ENCODE measurements at regions not wholly inside any gene's neighbourhood (a gene's known extent, or its start where the extent isn't known, plus 50 kb on each side); places are given as distances from the start of the nearest gene placed in this dataset.

DNA sequence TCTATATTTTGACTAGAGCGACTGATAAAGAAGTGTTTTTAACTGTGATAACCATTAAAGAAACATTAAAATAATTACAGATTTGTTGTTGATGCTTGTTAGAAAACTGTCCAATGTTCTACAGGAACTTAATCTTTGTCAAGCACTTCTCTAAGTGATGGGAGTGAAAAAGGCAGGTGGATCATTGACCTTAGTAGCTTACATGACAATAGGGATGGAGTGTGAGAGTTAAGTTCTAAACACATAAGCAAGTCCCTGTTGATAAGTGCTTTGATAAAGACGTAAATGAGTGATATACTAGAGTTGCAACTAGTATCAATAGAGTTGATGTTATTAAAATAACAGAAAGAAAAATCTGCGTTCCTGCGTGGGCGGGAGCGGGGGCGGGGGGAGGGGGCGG lies 931.5 kb upstream of the EPHA7 start:
- DNase-seq = no peak
- H3K36me3 Mint-ChIP-seq (ENCODE audit: low read depth) = no peaks in the 10 kb centered on the region
- ChIA-PET CTCF (no interaction called here), POLR2A (no interaction called here)
- ATAC-seq = no peak
- no peaks in the 10 kb centered on the region for H3K4me1 Mint-ChIP-seq (ENCODE audit: low read depth)
- H3K4me3 Mint-ChIP-seq = no peak overlapping the region
- H3K27ac Mint-ChIP-seq = no peak overlapping the region
- H3K27me3 Mint-ChIP-seq (ENCODE audit: low read depth) = no peaks in the 10 kb centered on the region
- H3K9me3 Mint-ChIP-seq (ENCODE audit: insufficient read depth) = no peaks in the 10 kb centered on the region

DNA sequence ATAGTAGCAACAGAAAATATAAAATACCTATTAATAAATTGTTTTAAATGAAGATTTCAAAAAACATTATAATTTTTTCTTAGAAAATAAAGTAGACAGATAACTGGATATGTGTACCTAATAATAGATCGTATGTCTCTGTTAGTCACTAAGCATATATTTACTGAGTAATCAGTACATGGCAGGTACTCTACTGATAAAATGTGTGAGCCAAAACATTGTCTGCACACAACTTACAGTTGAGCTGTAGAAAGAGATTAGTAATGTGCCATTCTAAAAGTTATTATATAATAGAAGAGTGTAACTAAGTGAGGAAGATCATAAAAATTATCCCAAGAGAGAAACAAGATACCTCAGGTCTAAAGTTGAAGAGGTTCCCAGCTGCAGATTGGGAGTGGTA lies 929.9 kb upstream of the EPHA7 start:
- ChIA-PET POLR2A (no interaction called here), CTCF (no interaction called here)
- no peaks in the 10 kb centered on the region for H3K27me3 Mint-ChIP-seq (ENCODE audit: low read depth)
- ATAC-seq = no peak
- no peak overlapping the region for H3K27ac Mint-ChIP-seq
- no peaks in the 10 kb centered on the region for H3K9me3 Mint-ChIP-seq (ENCODE audit: insufficient read depth)
- no peaks in the 10 kb centered on the region for H3K36me3 Mint-ChIP-seq (ENCODE audit: low read depth)
- DNase-seq = no peak
- no peak overlapping the region for H3K4me3 Mint-ChIP-seq
- H3K4me1 Mint-ChIP-seq (ENCODE audit: low read depth) = no peaks in the 10 kb centered on the region

DNA sequence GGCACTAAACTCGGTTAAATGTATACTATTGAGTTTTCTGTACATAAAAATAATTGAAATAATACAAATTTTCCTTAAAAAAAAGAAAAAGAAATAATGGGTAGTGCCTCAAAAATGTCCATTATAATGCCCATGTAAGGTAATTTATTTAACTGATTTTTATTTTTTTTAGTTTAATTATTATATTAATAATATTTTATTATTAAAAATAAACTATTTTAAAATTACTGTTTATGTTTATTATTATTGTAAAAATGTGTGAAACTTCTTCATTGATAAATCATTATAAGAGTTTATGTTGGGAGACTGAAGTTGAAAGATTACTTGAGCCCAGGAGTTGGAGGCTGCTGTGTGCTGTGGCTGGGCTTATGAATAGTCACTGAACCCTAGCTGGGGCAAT lies 925.5 kb upstream of the EPHA7 start:
- no peak for DNase-seq
- no peak for ATAC-seq
- H3K9me3 Mint-ChIP-seq (ENCODE audit: insufficient read depth) = no peaks in the 10 kb centered on the region
- H3K36me3 Mint-ChIP-seq (ENCODE audit: low read depth) = no peaks in the 10 kb centered on the region
- H3K4me3 Mint-ChIP-seq = no peak overlapping the region
- H3K27me3 Mint-ChIP-seq (ENCODE audit: low read depth) = no peaks in the 10 kb centered on the region
- H3K27ac Mint-ChIP-seq = no peak overlapping the region
- ChIA-PET POLR2A (no interaction called here), CTCF (no interaction called here)
- H3K4me1 Mint-ChIP-seq (ENCODE audit: low read depth) = no peaks in the 10 kb centered on the region

DNA sequence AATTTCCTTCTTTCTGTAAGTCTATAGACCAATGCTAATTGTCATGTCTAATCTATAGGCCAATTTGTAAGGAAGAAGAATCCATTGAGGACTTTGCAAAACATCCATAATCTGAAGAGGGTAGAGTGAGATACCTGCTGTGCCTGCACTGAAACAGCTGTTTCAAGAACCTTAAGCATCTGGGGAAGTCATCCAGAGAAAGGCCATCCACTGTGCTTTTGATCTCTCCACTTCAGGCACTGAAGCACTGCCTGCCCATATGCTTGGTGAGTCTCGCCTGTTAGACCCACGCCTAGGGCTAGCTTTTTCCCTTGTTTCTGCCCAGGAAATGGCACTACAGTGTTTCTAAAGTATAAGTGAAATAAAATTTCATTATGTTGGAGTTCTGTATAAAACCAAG lies 921.8 kb upstream of the EPHA7 start:
- no peak for DNase-seq
- H3K4me3 Mint-ChIP-seq = no peak overlapping the region
- POLR2A ChIA-PET = no interaction called here
- ATAC-seq = no peak
- CTCF ChIA-PET = no interaction called here
- no peaks in the 10 kb centered on the region for H3K27me3 Mint-ChIP-seq (ENCODE audit: low read depth)
- no peaks in the 10 kb centered on the region for H3K4me1 Mint-ChIP-seq (ENCODE audit: low read depth)
- no peaks in the 10 kb centered on the region for H3K36me3 Mint-ChIP-seq (ENCODE audit: low read depth)
- H3K27ac Mint-ChIP-seq = no peak overlapping the region
- H3K9me3 Mint-ChIP-seq (ENCODE audit: insufficient read depth) = no peaks in the 10 kb centered on the region

DNA sequence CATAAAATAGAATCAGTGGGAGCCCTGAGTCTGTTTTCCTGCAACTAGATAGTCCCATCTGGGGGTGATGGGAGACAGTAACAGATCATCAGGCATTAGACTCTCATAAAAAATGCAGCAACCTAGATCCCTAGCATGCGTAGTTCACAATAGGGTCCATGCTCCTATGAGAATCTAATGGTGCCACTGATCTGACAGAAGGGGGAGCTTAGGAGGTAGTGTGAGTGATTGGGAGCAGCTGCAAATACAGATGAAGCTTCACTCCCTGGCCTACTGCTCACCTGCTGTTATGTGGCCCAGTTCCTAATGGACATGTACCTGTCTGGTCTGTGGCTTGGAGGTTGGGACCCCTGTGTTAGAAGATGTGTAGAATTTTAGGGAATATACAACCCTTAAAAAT lies 904.5 kb upstream of the EPHA7 start:
- Mint-ChIP-seq H3K36me3 (ENCODE audit: low read depth) (no peaks in the 10 kb centered on the region), H3K27ac (no peak overlapping the region), H3K4me3 (no peak overlapping the region), H3K4me1 (ENCODE audit: low read depth) (no peaks in the 10 kb centered on the region), H3K27me3 (ENCODE audit: low read depth) (no peaks in the 10 kb centered on the region), H3K9me3 (ENCODE audit: insufficient read depth) (peaks cover 4% of the 10 kb centered on the region)
- no peak for ATAC-seq
- POLR2A ChIA-PET = no interaction called here
- CTCF ChIA-PET = no interaction called here
- DNase-seq = no peak

DNA sequence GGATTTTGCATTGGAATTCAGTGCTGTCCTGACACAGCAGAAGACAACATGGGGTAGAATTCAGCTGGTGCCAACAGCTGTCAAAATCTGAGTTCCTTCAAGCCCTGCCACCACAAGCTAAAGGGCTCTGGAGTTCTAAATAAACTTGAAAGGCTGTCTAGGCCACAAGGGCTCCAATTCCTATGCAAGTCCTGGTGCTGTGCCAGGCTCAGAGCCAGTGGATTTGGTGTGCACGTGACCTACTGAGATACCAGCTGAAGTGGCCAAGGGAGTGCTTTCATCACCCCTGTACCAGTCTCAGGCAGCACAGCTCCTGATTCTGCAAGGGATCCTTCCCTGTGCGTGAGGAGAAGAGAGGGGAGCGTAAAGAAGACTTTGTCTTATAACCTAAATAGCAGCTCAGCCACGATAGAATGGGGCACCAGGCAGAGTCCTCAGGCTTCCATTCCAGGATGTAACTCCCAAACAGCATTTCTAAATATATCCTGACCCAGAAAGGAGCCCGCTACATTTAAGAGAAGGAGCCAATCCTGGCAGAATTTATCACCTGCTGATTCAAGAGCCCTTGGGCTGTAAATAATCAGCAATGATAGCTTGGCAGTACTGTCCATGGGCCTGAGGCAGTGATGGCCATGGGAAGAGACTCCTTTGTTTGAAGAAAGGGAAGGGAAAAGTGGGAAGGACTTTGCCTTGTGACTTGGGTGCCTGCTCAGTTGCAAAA lies 881.2 kb upstream of the EPHA7 start:
- ChIA-PET POLR2A (no interaction called here), CTCF (no interaction called here)
- Mint-ChIP-seq H3K27me3 (ENCODE audit: low read depth) (no peaks in the 10 kb centered on the region), H3K4me3 (no peak overlapping the region), H3K36me3 (ENCODE audit: low read depth) (no peaks in the 10 kb centered on the region), H3K27ac (no peak overlapping the region), H3K9me3 (ENCODE audit: insufficient read depth) (no peaks in the 10 kb centered on the region), H3K4me1 (ENCODE audit: low read depth) (no peaks in the 10 kb centered on the region)
- DNase-seq (no peak), ATAC-seq (no peak)

DNA sequence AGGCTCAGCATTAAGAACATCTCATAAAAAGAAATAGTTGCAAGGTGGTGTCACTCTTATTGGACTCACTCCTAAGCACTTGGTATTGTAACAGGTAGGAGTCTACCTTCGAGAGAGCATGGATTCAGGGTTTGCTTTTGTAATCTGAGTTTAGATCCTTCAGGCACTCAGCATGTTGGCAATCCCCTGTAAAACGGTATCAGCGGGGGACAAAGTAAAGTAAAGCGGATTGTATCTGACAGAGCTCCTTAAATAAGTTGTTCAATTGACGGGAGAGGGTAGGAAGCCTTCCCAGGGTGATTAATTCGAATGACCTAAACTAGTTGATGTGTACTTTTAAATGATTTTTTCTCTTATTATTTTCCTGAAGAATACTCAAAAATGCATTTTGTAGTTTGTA lies 869.8 kb upstream of the EPHA7 start:
- no peak overlapping the region for H3K27ac Mint-ChIP-seq
- no peaks in the 10 kb centered on the region for H3K36me3 Mint-ChIP-seq (ENCODE audit: low read depth)
- peaks cover 3% of the 10 kb centered on the region for H3K9me3 Mint-ChIP-seq (ENCODE audit: insufficient read depth)
- no peak overlapping the region for H3K4me3 Mint-ChIP-seq
- no peak for ATAC-seq
- H3K27me3 Mint-ChIP-seq (ENCODE audit: low read depth) = no peaks in the 10 kb centered on the region
- ChIA-PET POLR2A (no interaction called here), CTCF (no interaction called here)
- H3K4me1 Mint-ChIP-seq (ENCODE audit: low read depth) = no peaks in the 10 kb centered on the region
- DNase-seq = no peak

DNA sequence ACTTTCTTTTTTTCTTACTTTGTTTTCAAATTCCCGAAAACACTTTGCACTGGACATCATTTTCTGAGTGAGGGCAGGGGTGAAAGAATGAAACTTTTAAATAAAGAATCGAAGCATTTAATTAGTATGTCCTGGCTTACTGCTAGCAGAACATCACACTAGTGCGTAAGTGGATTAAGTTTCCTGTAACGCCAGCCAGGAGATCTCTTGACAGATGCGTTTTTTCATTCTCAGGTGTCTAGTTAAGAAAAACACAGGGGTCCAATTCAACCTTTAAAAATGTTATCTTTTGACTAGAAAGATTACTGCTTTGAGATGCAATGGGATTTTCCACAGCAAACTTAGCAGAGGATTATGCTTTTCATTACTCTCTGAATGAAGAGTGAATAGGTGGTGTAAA lies 858.8 kb upstream of the EPHA7 start:
- ATAC-seq = no peak
- Mint-ChIP-seq H3K36me3 (ENCODE audit: low read depth) (no peaks in the 10 kb centered on the region), H3K4me3 (no peak overlapping the region), H3K9me3 (ENCODE audit: insufficient read depth) (peaks cover 6% of the 10 kb centered on the region), H3K27ac (no peak overlapping the region), H3K27me3 (ENCODE audit: low read depth) (no peaks in the 10 kb centered on the region), H3K4me1 (ENCODE audit: low read depth) (no peaks in the 10 kb centered on the region)
- ChIA-PET CTCF (no interaction called here), POLR2A (no interaction called here)
- no peak for DNase-seq

DNA sequence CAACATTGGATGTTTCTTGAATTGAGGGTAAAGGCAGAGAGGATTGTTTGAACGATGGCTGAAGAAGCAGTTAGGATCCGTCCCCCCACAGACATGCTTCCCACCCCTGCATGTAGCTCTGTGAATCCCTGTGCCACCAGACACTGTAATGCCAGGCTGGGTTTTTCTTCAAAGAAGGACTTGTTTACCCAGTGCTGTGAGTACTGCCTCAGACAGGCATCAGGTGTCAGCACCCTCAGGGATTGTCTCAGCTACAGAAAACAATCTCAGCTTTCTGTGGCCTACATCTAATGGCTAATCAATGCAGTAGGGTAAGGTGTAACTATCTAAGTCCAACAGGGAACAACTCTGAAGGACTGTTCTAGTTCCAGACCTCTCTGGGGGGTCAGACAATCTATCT lies 853.0 kb upstream of the EPHA7 start:
- CTCF ChIA-PET = no interaction called here
- Mint-ChIP-seq H3K9me3 (ENCODE audit: insufficient read depth) (peaks cover 4% of the 10 kb centered on the region), H3K4me3 (no peak overlapping the region), H3K4me1 (ENCODE audit: low read depth) (no peaks in the 10 kb centered on the region), H3K27ac (no peak overlapping the region), H3K27me3 (ENCODE audit: low read depth) (no peaks in the 10 kb centered on the region), H3K36me3 (ENCODE audit: low read depth) (no peaks in the 10 kb centered on the region)
- DNase-seq (no peak), ATAC-seq (no peak)
- POLR2A ChIA-PET = no interaction called here

DNA sequence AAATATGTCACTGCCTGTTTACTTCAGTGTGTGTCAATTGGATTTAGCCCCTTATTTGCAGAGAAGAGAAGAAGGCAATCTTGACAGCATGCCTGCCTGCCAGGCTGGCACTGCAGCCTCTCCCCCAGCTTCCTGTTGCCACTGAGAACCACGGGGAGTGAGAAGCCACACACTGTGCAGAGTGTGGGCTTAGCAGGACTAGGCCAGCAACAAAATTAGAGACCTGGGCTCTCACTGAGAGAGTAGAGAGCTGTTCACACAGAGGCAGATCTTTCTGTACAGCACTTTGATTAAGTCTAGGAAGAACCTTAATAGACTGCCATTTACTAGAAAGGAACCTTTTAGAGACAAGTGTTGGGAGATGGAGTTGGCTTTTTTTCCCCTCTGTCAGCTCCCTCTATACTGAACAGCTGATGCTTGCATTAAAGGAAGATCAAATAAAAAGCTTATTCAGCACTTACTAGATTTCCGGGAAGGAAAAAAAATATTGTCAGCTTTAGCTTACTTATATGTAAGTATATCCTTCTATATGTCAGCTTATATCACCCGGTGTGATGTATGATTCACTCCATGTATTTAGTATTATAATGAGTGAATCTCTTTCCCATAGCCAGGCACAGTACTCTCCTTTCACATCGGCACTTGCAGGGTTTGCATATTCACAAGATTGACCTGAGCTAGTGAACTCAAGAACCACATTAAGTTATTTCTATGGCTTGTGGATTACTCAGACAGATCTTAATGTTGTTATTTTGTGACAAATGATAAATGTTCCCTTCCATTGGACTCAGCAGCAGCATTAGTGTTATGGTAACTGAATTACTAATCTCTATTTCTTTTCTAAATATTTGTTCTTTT lies 851.0 kb upstream of the EPHA7 start:
- H3K4me1 Mint-ChIP-seq (ENCODE audit: low read depth) = no peaks in the 10 kb centered on the region
- no peak for ATAC-seq
- no peak overlapping the region for H3K4me3 Mint-ChIP-seq
- H3K36me3 Mint-ChIP-seq (ENCODE audit: low read depth) = no peaks in the 10 kb centered on the region
- DNase-seq = no peak
- POLR2A ChIA-PET = no interaction called here
- no peaks in the 10 kb centered on the region for H3K27me3 Mint-ChIP-seq (ENCODE audit: low read depth)
- no peak overlapping the region for H3K27ac Mint-ChIP-seq
- peaks cover 4% of the 10 kb centered on the region for H3K9me3 Mint-ChIP-seq (ENCODE audit: insufficient read depth)
- CTCF ChIA-PET = no interaction called here

DNA sequence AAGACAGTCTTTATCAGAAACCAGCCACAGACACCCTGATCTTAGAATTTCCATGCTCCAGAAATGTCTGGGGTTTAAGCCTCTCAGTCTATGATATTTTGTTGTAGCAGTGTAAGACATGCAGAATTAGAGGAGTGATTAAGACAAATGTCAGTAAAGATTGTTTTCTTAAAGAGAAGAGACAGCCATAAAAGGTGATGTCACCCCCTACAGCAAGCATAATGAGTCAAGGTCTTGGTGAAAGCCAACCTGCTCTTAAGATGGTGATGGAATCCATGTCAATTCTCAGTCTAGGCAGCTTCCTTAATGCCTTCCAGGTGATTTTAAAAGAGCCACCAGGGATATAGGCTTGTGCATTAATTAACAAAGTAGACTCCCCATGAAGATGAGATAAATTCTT lies 849.9 kb upstream of the EPHA7 start:
- CTCF ChIA-PET = no interaction called here
- ATAC-seq = no peak
- Mint-ChIP-seq H3K27ac (no peak overlapping the region), H3K36me3 (ENCODE audit: low read depth) (no peaks in the 10 kb centered on the region), H3K9me3 (ENCODE audit: insufficient read depth) (peaks cover 4% of the 10 kb centered on the region), H3K4me1 (ENCODE audit: low read depth) (no peaks in the 10 kb centered on the region), H3K27me3 (ENCODE audit: low read depth) (no peaks in the 10 kb centered on the region), H3K4me3 (no peak overlapping the region)
- POLR2A ChIA-PET = no interaction called here
- no peak for DNase-seq

DNA sequence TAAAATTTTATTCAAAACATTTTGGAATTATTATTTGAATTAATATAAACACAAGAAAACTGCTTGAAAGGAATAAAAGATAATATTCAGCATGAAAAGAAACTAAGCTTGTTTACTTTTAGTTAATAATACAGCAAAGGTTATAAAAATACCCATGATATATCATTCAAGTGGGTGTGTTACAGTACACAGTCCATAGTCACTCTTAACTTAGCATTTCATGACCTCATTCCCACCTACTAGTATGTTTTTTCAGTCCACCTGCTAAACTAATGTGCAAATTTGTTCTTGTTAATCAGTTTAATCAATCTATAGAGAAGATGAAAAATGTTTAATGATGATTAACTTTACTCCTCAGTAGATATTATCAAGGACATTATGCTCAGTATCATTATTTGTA lies 841.4 kb upstream of the EPHA7 start:
- Mint-ChIP-seq H3K4me1 (ENCODE audit: low read depth) (no peaks in the 10 kb centered on the region), H3K9me3 (ENCODE audit: insufficient read depth) (no peaks in the 10 kb centered on the region), H3K4me3 (no peak overlapping the region), H3K27me3 (ENCODE audit: low read depth) (no peaks in the 10 kb centered on the region), H3K27ac (no peak overlapping the region), H3K36me3 (ENCODE audit: low read depth) (no peaks in the 10 kb centered on the region)
- ChIA-PET POLR2A (no interaction called here), CTCF (no interaction called here)
- DNase-seq (no peak), ATAC-seq (no peak)

DNA sequence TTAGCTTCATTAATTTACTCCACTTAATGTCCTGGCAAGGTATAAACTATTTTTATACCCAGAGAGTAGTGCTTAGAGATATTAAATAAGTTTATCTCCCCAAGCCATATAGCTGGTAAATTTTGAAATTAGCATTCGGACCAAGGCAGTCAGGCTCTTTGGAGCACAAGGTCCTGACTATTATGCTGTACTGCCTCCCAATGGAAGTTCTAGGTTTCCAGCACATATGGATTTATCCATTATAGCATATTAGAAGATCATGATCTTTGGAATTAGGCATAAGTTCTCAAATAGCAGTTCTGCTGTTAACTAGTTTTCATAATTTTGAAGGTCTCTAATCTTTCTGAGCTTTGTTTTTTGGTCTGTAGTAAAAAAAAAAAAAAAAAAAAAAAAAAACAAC lies 835.3 kb upstream of the EPHA7 start:
- DNase-seq (no peak), ATAC-seq (no peak)
- Mint-ChIP-seq H3K27me3 (ENCODE audit: low read depth) (no peaks in the 10 kb centered on the region), H3K36me3 (ENCODE audit: low read depth) (no peaks in the 10 kb centered on the region), H3K4me1 (ENCODE audit: low read depth) (no peaks in the 10 kb centered on the region), H3K9me3 (ENCODE audit: insufficient read depth) (no peaks in the 10 kb centered on the region), H3K27ac (no peak overlapping the region), H3K4me3 (no peak overlapping the region)
- ChIA-PET POLR2A (no interaction called here), CTCF (no interaction called here)
